ENCODE measurements at regions not wholly inside any gene's neighbourhood (a gene's known extent, or its start where the extent isn't known, plus 50 kb on each side); places are given as distances from the start of the nearest gene placed in this dataset.

GRCh38 chr10:44786286-44786850, 124.8 kb upstream of the TMEM72 start:
- H3K27me3 ChIP-seq (replicated peaks; ENCODE audit: insufficient read depth) = no peaks in the 10 kb centered on the region
- H3K4me2 ChIP-seq (ENCODE audit: unreplicated experiment) = no peak overlapping the region
- 54 to 59% methylated on average over 7 of the region's 7 CpGs for WGBS, 2 experiments (ENCODE audit: low coverage in 1 of 2, low lambda C conversion rate in 2 of 2, missing lambda C conversion rate in 2 of 2)
- peak; percentile 63 for DNase-seq
- H3K9me2 ChIP-seq (ENCODE audit: insufficient read depth) = no peaks in the 10 kb centered on the region
- H3K4me1 ChIP-seq (ENCODE audit: insufficient read depth) = 0 out of 2 replicates have a peak, but pooled peaks cover 4% of the 10 kb centered on the region
- no peak overlapping the region for H3K9ac ChIP-seq
- no peaks in the 10 kb centered on the region for H3F3A ChIP-seq (ENCODE audit: insufficient read depth)
- H4K20me1 ChIP-seq (ENCODE audit: insufficient read depth) = no peaks in the 10 kb centered on the region
- H3K36me3 ChIP-seq (ENCODE audit: low read depth) = no peaks in the 10 kb centered on the region
- in situ Hi-C loops (cut with MboI) = no loop called here
- no peak for TF ChIP-seq EZH2phosphoT487 (IDR thresholded peaks at IDR 0.05; ENCODE audit: insufficient read depth, low read depth)
- no peak overlapping the region for H3K27ac ChIP-seq
- H3K9me3 ChIP-seq (ENCODE audit: low read depth) = no peaks in the 10 kb centered on the region
- no peaks in the 10 kb centered on the region for H3K79me2 ChIP-seq (ENCODE audit: insufficient read depth)
- no peak overlapping the region for H3K4me3 ChIP-seq
- no peak overlapping the region for H2AFZ ChIP-seq

GRCh38 chr10:44787480-44788075, 123.6 kb upstream of the TMEM72 start:
- no peak overlapping the region for H3K4me3 ChIP-seq
- no peaks in the 10 kb centered on the region for H3K27me3 ChIP-seq (replicated peaks; ENCODE audit: insufficient read depth)
- H4K20me1 ChIP-seq (ENCODE audit: insufficient read depth) = no peaks in the 10 kb centered on the region
- no peaks in the 10 kb centered on the region for H3K9me2 ChIP-seq (ENCODE audit: insufficient read depth)
- no peak overlapping the region for H3K27ac ChIP-seq
- WGBS, 2 experiments (ENCODE audit: low coverage in 1 of 2, low lambda C conversion rate in 2 of 2, missing lambda C conversion rate in 2 of 2) = 77 to 79% methylated on average over 7 of the region's 7 CpGs
- H3K4me2 ChIP-seq (ENCODE audit: unreplicated experiment) = no peak overlapping the region
- 0 out of 2 replicates have a peak, but pooled peaks cover 4% of the 10 kb centered on the region for H3K4me1 ChIP-seq (ENCODE audit: insufficient read depth)
- H3K9ac ChIP-seq = no peak overlapping the region
- H3K36me3 ChIP-seq (ENCODE audit: low read depth) = no peaks in the 10 kb centered on the region
- no peaks in the 10 kb centered on the region for H3K9me3 ChIP-seq (ENCODE audit: low read depth)
- H3F3A ChIP-seq (ENCODE audit: insufficient read depth) = no peaks in the 10 kb centered on the region
- no peaks in the 10 kb centered on the region for H3K79me2 ChIP-seq (ENCODE audit: insufficient read depth)
- no peak for TF ChIP-seq EZH2phosphoT487 (IDR thresholded peaks at IDR 0.05; ENCODE audit: insufficient read depth, low read depth)
- no peak for TF ChIP-seq EZH2 (IDR thresholded peaks at IDR 0.05; ENCODE audit: insufficient read depth, poor library complexity, severe bottlenecking)
- no peak for DNase-seq
- no peak overlapping the region for H2AFZ ChIP-seq
- in situ Hi-C loops (cut with MboI) = no loop called here

GRCh38 chr10:44788147-44789129, 122.7 kb upstream of the TMEM72 start:
- Histone ChIP-seq H2AFZ (no peak overlapping the region), H3K4me2 (ENCODE audit: unreplicated experiment) (no peak overlapping the region), H3K9ac (no peak overlapping the region), H3K9me3 (ENCODE audit: low read depth) (no peaks in the 10 kb centered on the region), H4K20me1 (ENCODE audit: insufficient read depth) (no peaks in the 10 kb centered on the region), H3K4me3 (no peak overlapping the region), H3F3A (ENCODE audit: insufficient read depth) (no peaks in the 10 kb centered on the region), H3K36me3 (ENCODE audit: low read depth) (no peaks in the 10 kb centered on the region), H3K27me3 (replicated peaks; ENCODE audit: insufficient read depth) (no peaks in the 10 kb centered on the region), H3K4me1 (ENCODE audit: insufficient read depth) (0 out of 2 replicates have a peak, but pooled peaks cover 4% of the 10 kb centered on the region), H3K79me2 (ENCODE audit: insufficient read depth) (no peaks in the 10 kb centered on the region), H3K27ac (no peak overlapping the region), H3K9me2 (ENCODE audit: insufficient read depth) (no peaks in the 10 kb centered on the region)
- 85 to 89% methylated on average over 12 of the region's 12 CpGs for WGBS, 2 experiments (ENCODE audit: low coverage in 1 of 2, low lambda C conversion rate in 2 of 2, missing lambda C conversion rate in 2 of 2)
- no peak for DNase-seq
- in situ Hi-C loops (cut with MboI) = no loop called here
- TF ChIP-seq EZH2phosphoT487 (IDR thresholded peaks at IDR 0.05; ENCODE audit: insufficient read depth, low read depth) (no peak), EZH2 (IDR thresholded peaks at IDR 0.05; ENCODE audit: insufficient read depth, poor library complexity, severe bottlenecking) (no peak)

GRCh38 chr10:44792119-44792775, 118.9 kb upstream of the TMEM72 start:
- H3K9me3 ChIP-seq (ENCODE audit: low read depth) = no peaks in the 10 kb centered on the region
- H3K79me2 ChIP-seq (ENCODE audit: insufficient read depth) = no peaks in the 10 kb centered on the region
- no peak overlapping the region for H3K9ac ChIP-seq
- no peaks in the 10 kb centered on the region for H3K9me2 ChIP-seq (ENCODE audit: insufficient read depth)
- no peak overlapping the region for H3K4me2 ChIP-seq (ENCODE audit: unreplicated experiment)
- no peak overlapping the region for H3K27ac ChIP-seq
- H3K36me3 ChIP-seq (ENCODE audit: low read depth) = no peaks in the 10 kb centered on the region
- no peak overlapping the region for H2AFZ ChIP-seq
- peaks cover 5% of the 10 kb centered on the region; the same call in 1 of the 2 replicates for H3F3A ChIP-seq (ENCODE audit: insufficient read depth)
- no peaks in the 10 kb centered on the region for H4K20me1 ChIP-seq (ENCODE audit: insufficient read depth)
- TF ChIP-seq EZH2phosphoT487 (IDR thresholded peaks at IDR 0.05; ENCODE audit: insufficient read depth, low read depth) (no peak), EZH2 (IDR thresholded peaks at IDR 0.05; ENCODE audit: insufficient read depth, poor library complexity, severe bottlenecking) (no peak)
- DNase-seq = peak; percentile 13
- no peaks in the 10 kb centered on the region for H3K27me3 ChIP-seq (replicated peaks; ENCODE audit: insufficient read depth)
- H3K4me3 ChIP-seq = no peak overlapping the region
- 51 to 61% methylated on average over 5 of the region's 5 CpGs for WGBS, 2 experiments (ENCODE audit: low coverage in 1 of 2, low lambda C conversion rate in 2 of 2, missing lambda C conversion rate in 2 of 2)
- in situ Hi-C loops (cut with MboI) = no loop called here
- H3K4me1 ChIP-seq (ENCODE audit: insufficient read depth) = no peaks in the 10 kb centered on the region
